ENCODE measurements at regions not wholly inside any gene's neighbourhood (a gene's known extent, or its start where the extent isn't known, plus 50 kb on each side); places are given as distances from the start of the nearest gene placed in this dataset.
"Not testable (repeated sequence)": the region's sequence is repeated elsewhere in the genome, so short reads cannot be mapped to it uniquely, and the experiment has no call there.

- no peak for DNase-seq (ENCODE audit: low read depth)
These were observed 633.4 kb upstream of the KCNMB2 start for GRCh38 chr3:177902876-177903275.

GRCh38 chr3:177904621-177905020, 631.6 kb upstream of the KCNMB2 start:
- no peak for DNase-seq (ENCODE audit: low read depth)

- no peak for DNase-seq (ENCODE audit: low read depth)
These were observed 630.8 kb upstream of the KCNMB2 start for GRCh38 chr3:177905173-177906125.

GRCh38 chr3:177906126-177906511, 630.1 kb upstream of the KCNMB2 start:
- no peak for DNase-seq (ENCODE audit: low read depth)

- no peak for DNase-seq (ENCODE audit: low read depth)
These were observed 629.5 kb upstream of the KCNMB2 start for GRCh38 chr3:177906578-177907229.

- not testable (repeated sequence) for DNase-seq (ENCODE audit: low read depth)
These were observed 626.7 kb upstream of the KCNMB2 start for GRCh38 chr3:177909530-177909929.

- DNase-seq (ENCODE audit: low read depth), result no peak
These were observed 622.0 kb upstream of the KCNMB2 start for GRCh38 chr3:177914224-177914623.

- DNase-seq (ENCODE audit: low read depth), result no peak
These were observed 619.8 kb upstream of the KCNMB2 start for GRCh38 chr3:177916461-177916860.

GRCh38 chr3:177917234-177917861, 618.9 kb upstream of the KCNMB2 start:
- no peak for DNase-seq (ENCODE audit: low read depth)

GRCh38 chr3:177921153-177921552, 615.1 kb upstream of the KCNMB2 start:
- DNase-seq (ENCODE audit: low read depth), result no peak

GRCh38 chr3:177924261-177924660, 612.0 kb upstream of the KCNMB2 start:
- DNase-seq (ENCODE audit: low read depth), result no peak

- DNase-seq (ENCODE audit: low read depth), result no peak
These were observed 607.9 kb upstream of the KCNMB2 start for GRCh38 chr3:177928172-177928873.

- no peak for DNase-seq (ENCODE audit: low read depth)
These were observed 606.9 kb upstream of the KCNMB2 start for GRCh38 chr3:177929310-177929709.

GRCh38 chr3:177930771-177931170, 605.5 kb upstream of the KCNMB2 start:
- no peak for DNase-seq (ENCODE audit: low read depth)

- no peak for DNase-seq (ENCODE audit: low read depth)
These were observed 604.9 kb upstream of the KCNMB2 start for GRCh38 chr3:177931346-177931745.

- no peak for DNase-seq (ENCODE audit: low read depth)
These were observed 603.9 kb upstream of the KCNMB2 start for GRCh38 chr3:177932346-177932745.

- DNase-seq (ENCODE audit: low read depth), result no peak
These were observed 603.2 kb upstream of the KCNMB2 start for GRCh38 chr3:177932750-177933660.

- DNase-seq (ENCODE audit: low read depth), result no peak
These were observed 602.0 kb upstream of the KCNMB2 start for GRCh38 chr3:177934001-177934891.

- DNase-seq (ENCODE audit: low read depth), result no peak
These were observed 601.2 kb upstream of the KCNMB2 start for GRCh38 chr3:177935047-177935446.

GRCh38 chr3:177936721-177937120, 599.5 kb upstream of the KCNMB2 start:
- DNase-seq (ENCODE audit: low read depth), result no peak
